CD14-positive monocyte (primary cell): ENCODE measurements at regions not wholly inside any gene's neighbourhood (a gene's known extent, or its start where the extent isn't known, plus 50 kb on each side); places are given as distances from the start of the nearest gene placed in this dataset.

Experiments
- DNase-seq, 3 donors: peaks; one replicate each; pipeline ENCODE4 v3.0.0-alpha.2; 2011 to 2022
- H2AFZ ChIP-seq: 2 replicates; pipeline ENCODE4 v1.6.0; 2012; ENCODE audit warnings: mild to moderate bottlenecking, low read depth, low read length, inconsistent platforms; ENCODE audit not compliant: insufficient read depth, poor library complexity, severe bottlenecking
- H3K27ac ChIP-seq, 2 donors: 1 replicate in 1 of 2; 2 replicates in 1 of 2; pipeline ENCODE4 v1.5.1; 2012 to 2013; ENCODE audit warnings: low read length in 2 of 2, control low read depth in 1 of 2, inconsistent platforms in 1 of 2, low read depth in 1 of 2, mild to moderate bottlenecking in 1 of 2
- H3K27me3 ChIP-seq, 2 donors: one replicate each; pipeline versions ENCODE4 v1.6.0 to v1.6.1; 2011 to 2013; ENCODE audit warnings: low read length in 2 of 2; ENCODE audit not compliant: control insufficient read depth in 2 of 2, insufficient read depth in 2 of 2
- H3K36me3 ChIP-seq, 2 donors: replicated peaks in 1 of 2; 1 replicate in 1 of 2; 2 replicates in 1 of 2; pipeline versions ENCODE4 v1.5.1 to v1.6.1; 2012 to 2013; ENCODE audit warnings: low read length in 2 of 2, control low read depth in 1 of 2, inconsistent platforms in 1 of 2, mild to moderate bottlenecking in 1 of 2; ENCODE audit not compliant: insufficient read depth in 2 of 2, control insufficient read depth in 1 of 2
- H3K4me1 ChIP-seq, 2 donors: 1 replicate in 1 of 2; 2 replicates in 1 of 2; pipeline versions ENCODE4 v1.5.1 to v1.6.1; 2012 to 2013; ENCODE audit warnings: low read length in 2 of 2, control low read depth in 1 of 2, inconsistent platforms in 1 of 2, mild to moderate bottlenecking in 1 of 2, moderate library complexity in 1 of 2; ENCODE audit not compliant: insufficient read depth in 2 of 2, control insufficient read depth in 1 of 2
- H3K4me2 ChIP-seq: replicated peaks from 2 replicates; pipeline ENCODE3; 2012; ENCODE audit warnings: low read length, moderate library complexity, mild to moderate bottlenecking; ENCODE audit not compliant: poor library complexity, severe bottlenecking; ENCODE audit errors: extremely low read depth
- H3K4me3 ChIP-seq, 3 experiments: fragments of 200-600 bp in 1 of 3; sonication (generic) in 1 of 3; replicated peaks in 1 of 3; 1 replicate in 2 of 3; 2 replicates in 1 of 3; pipeline ENCODE4 v1.5.1; 2011 to 2013; ENCODE audit warnings: low read length in 3 of 3, mild to moderate bottlenecking in 3 of 3, control low read depth in 2 of 3, low read depth in 2 of 3, inconsistent platforms in 1 of 3, moderate library complexity in 1 of 3
- H3K79me2 ChIP-seq: 2 replicates; pipeline ENCODE4 v1.6.0; 2012; ENCODE audit warnings: mild to moderate bottlenecking, control low read depth, inconsistent platforms, low read length, moderate library complexity; ENCODE audit not compliant: insufficient read depth
- H3K9ac ChIP-seq: 2 replicates; pipeline ENCODE4 v1.6.0; 2017; ENCODE audit warnings: low read length, mild to moderate bottlenecking; ENCODE audit not compliant: insufficient read depth, poor library complexity, severe bottlenecking
- H3K9me3 ChIP-seq, 2 donors: replicated peaks in 1 of 2; 1 replicate in 1 of 2; 2 replicates in 1 of 2; pipeline versions ENCODE4 v1.5.1 to v1.6.1; 2012 to 2013; ENCODE audit warnings: low read length in 2 of 2, control low read depth in 1 of 2; ENCODE audit not compliant: control insufficient read depth in 1 of 2, insufficient read depth in 1 of 2
- H4K20me1 ChIP-seq: 2 replicates; pipeline ENCODE4 v1.6.0; 2012; ENCODE audit warnings: mild to moderate bottlenecking, low read length, control low read depth, moderate library complexity; ENCODE audit not compliant: insufficient read depth
- H3K27ac Mint-ChIP-seq, 7 donors: one replicate each; pipeline ENCODE4 v1.8.0; 2020; ENCODE audit warnings: mild to moderate bottlenecking in 7 of 7, mixed read lengths in 7 of 7, moderate library complexity in 6 of 7, inconsistent platforms in 2 of 7
- H3K27me3 Mint-ChIP-seq, 3 donors: one replicate each; pipeline ENCODE4 v1.8.0; 2021 to 2022; ENCODE audit warnings: low read depth in 3 of 3, mild to moderate bottlenecking in 3 of 3, mixed read lengths in 3 of 3, moderate library complexity in 3 of 3, inconsistent platforms in 1 of 3
- H3K36me3 Mint-ChIP-seq, 2 donors: one replicate each; pipeline ENCODE4 v1.8.0; 2020; ENCODE audit warnings: mixed read lengths in 2 of 2, inconsistent platforms in 1 of 2, mild to moderate bottlenecking in 1 of 2
- H3K4me1 Mint-ChIP-seq: one replicate; pipeline ENCODE4 v1.8.0; 2020; ENCODE audit warnings: mild to moderate bottlenecking, mixed read lengths
- H3K4me3 Mint-ChIP-seq, 2 donors: one replicate each; pipeline ENCODE4 v1.8.0; 2020; ENCODE audit warnings: mild to moderate bottlenecking in 2 of 2, mixed read lengths in 2 of 2, moderate library complexity in 1 of 2
- H3K9me3 Mint-ChIP-seq, 7 donors: one replicate each; pipeline ENCODE4 v1.8.0; 2020 to 2022; ENCODE audit warnings: mixed read lengths in 7 of 7, mild to moderate bottlenecking in 6 of 7, moderate library complexity in 6 of 7, inconsistent platforms in 2 of 7
- WGBS: methylation state at CpG from one replicate; pipeline ENCODE4 v1.1.5; 2013; ENCODE audit warnings: missing lambda C conversion rate; ENCODE audit not compliant: insufficient coverage; 5-methylcytosine and 5-hydroxymethylcytosine counted together
- intact Hi-C, 2 donors: fragments of 100-400 bp; cut with micrococcal nuclease; formaldehyde crosslinking; loops; one replicate each; pipeline versions ENCODE4 v1.15.0 to v1.15.1; 2023
- TF ChIP-seq, protein P1 (sequence below): fragments of 200-600 bp; IDR thresholded peaks from one replicate; pipeline ENCODE4 v1.8.0; 2022; ENCODE audit warnings: antibody characterized with exemption, mild to moderate bottlenecking

DNA sequence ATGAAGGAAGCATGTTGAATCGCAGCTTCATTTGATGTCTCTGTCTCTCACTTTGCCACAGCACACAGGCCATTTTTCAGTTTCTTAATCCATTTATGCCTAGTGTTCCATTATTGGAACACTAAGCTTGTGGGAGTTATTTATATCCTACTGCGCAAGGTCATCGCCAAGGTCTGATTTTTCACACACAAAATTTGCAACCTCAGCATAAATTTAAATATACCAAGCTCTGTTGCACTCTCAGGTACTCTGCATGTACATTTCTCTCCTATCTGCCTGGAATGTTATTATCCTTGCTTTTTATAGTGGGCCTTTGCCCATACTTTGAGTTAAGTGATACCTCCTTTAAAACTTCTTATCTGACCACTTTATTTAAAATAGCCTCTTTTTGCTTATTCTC, 519.2 kb upstream of the TOM1L1 start:
- Mint-ChIP-seq H3K9me3 (peaks cover 0 to 10% (median 5%) of the 10 kb centered on the region in 7 donors), H3K27ac (no peak overlapping the region), H3K4me1 (no peaks in the 10 kb centered on the region), H3K27me3 (peaks cover 0 to 1% (median 0%) of the 10 kb centered on the region in 3 donors), H3K4me3 (no peak overlapping the region), H3K36me3 (no peaks in the 10 kb centered on the region)
- WGBS: no CpG with 5 or more reads among the region's 3 CpGs
- H3K9ac ChIP-seq: no peak overlapping the region
- H3K4me2 ChIP-seq: no peak overlapping the region
- H3K27ac ChIP-seq: no peak overlapping the region
- H3K79me2 ChIP-seq: no peaks in the 10 kb centered on the region
- no peaks in the 10 kb centered on the region for H3K4me1 ChIP-seq
- no peak overlapping the region for H2AFZ ChIP-seq
- intact Hi-C loops: no loop called here
- H4K20me1 ChIP-seq: no peaks in the 10 kb centered on the region
- H3K36me3 ChIP-seq: no peaks in the 10 kb centered on the region
- no peak for DNase-seq
- H3K9me3 ChIP-seq: no peaks in the 10 kb centered on the region
- no peak overlapping the region for H3K4me3 ChIP-seq
- TF ChIP-seq, protein P1, sequence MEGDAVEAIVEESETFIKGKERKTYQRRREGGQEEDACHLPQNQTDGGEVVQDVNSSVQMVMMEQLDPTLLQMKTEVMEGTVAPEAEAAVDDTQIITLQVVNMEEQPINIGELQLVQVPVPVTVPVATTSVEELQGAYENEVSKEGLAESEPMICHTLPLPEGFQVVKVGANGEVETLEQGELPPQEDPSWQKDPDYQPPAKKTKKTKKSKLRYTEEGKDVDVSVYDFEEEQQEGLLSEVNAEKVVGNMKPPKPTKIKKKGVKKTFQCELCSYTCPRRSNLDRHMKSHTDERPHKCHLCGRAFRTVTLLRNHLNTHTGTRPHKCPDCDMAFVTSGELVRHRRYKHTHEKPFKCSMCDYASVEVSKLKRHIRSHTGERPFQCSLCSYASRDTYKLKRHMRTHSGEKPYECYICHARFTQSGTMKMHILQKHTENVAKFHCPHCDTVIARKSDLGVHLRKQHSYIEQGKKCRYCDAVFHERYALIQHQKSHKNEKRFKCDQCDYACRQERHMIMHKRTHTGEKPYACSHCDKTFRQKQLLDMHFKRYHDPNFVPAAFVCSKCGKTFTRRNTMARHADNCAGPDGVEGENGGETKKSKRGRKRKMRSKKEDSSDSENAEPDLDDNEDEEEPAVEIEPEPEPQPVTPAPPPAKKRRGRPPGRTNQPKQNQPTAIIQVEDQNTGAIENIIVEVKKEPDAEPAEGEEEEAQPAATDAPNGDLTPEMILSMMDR: no peak
- H3K27me3 ChIP-seq: no peaks in the 10 kb centered on the region

DNA sequence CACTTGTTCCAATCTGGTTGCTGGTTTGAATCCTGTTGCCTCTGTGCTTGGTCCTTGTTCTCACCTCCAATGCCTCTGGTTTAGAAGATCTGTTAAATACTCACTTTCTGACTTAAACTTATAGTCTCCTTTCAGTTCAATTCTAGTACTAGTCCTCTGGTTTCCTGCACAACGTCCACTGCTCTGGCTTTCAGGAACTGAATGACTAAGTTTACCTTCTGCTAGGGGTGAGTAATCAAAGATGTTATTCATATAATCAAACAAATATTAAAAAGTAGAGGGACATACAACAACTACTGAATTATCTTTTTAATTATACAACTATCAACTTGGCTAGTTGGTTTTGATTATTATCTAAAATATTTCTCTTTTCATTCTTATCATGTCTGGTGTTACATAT, 496.4 kb upstream of the TOM1L1 start:
- H3K27ac Mint-ChIP-seq: no peak overlapping the region
- no peaks in the 10 kb centered on the region for H4K20me1 ChIP-seq
- H3K36me3 Mint-ChIP-seq: no peaks in the 10 kb centered on the region
- no peak overlapping the region for H3K4me3 Mint-ChIP-seq
- no peak overlapping the region for H3K27ac ChIP-seq
- TF ChIP-seq, protein P1: no peak
- no peaks in the 10 kb centered on the region for H3K27me3 ChIP-seq
- no peak overlapping the region for H3K4me2 ChIP-seq
- DNase-seq: no peak
- no peaks in the 10 kb centered on the region for H3K4me1 Mint-ChIP-seq
- peaks cover 0 to 12% (median 6%) of the 10 kb centered on the region in 7 donors for H3K9me3 Mint-ChIP-seq
- no peak overlapping the region for H2AFZ ChIP-seq
- no peak overlapping the region for H3K4me3 ChIP-seq
- H3K36me3 ChIP-seq: no peaks in the 10 kb centered on the region
- H3K79me2 ChIP-seq: no peaks in the 10 kb centered on the region
- no peaks in the 10 kb centered on the region for H3K4me1 ChIP-seq
- H3K27me3 Mint-ChIP-seq: no peaks in the 10 kb centered on the region
- H3K9me3 ChIP-seq: peaks cover 5% of the 10 kb centered on the region in 2 donors
- intact Hi-C loops: no loop called here
- WGBS: no CpG with 5 or more reads among the region's 1 CpG
- no peak overlapping the region for H3K9ac ChIP-seq
